ENCODE measurements at regions not wholly inside any gene's neighbourhood (a gene's known extent, or its start where the extent isn't known, plus 50 kb on each side); places are given as distances from the start of the nearest gene placed in this dataset.

- TF ChIP-seq ETS1 (IDR thresholded peaks at IDR 0.05), result no peak
- TF ChIP-seq REST (IDR thresholded peaks at IDR 0.05; ENCODE audit: unreplicated experiment), result no peak
- TF ChIP-seq ZNF114 (CRISPR knock-in tag; IDR thresholded peaks at IDR 0.05), result no peak
These were observed 94.7 kb upstream of the TGFBR2 start (continued) for GRCh38 chr3:30511524-30512251.

GRCh38 chr3:30512576-30512975, 93.8 kb upstream of the TGFBR2 start:
- H3F3A ChIP-seq (replicated peaks; ENCODE audit: low read depth), result no peaks in the 10 kb centered on the region
- no peak overlapping the region for H3K27ac ChIP-seq (ENCODE audit: low read depth)
- no peaks in the 10 kb centered on the region for H3K4me1 ChIP-seq (ENCODE audit: insufficient read depth)
- Mint-ChIP-seq H3K4me3 (no peak overlapping the region), H3K36me3 (ENCODE audit: low read depth) (no peaks in the 10 kb centered on the region), H3K4me1 (no peaks in the 10 kb centered on the region), H3K27me3 (ENCODE audit: insufficient read depth, low read depth, poor library complexity) (peaks cover 2% of the 10 kb centered on the region), H3K9me3 (no peaks in the 10 kb centered on the region), H3K27ac (no peak overlapping the region)
- no peaks in the 10 kb centered on the region for H3K36me3 ChIP-seq (ENCODE audit: insufficient read depth)
- no peaks in the 10 kb centered on the region for H3K79me2 ChIP-seq (replicated peaks; ENCODE audit: insufficient read depth)
- no peaks in the 10 kb centered on the region for H3K27me3 ChIP-seq (ENCODE audit: insufficient read depth)
- peaks cover 8% of the 10 kb centered on the region; the same call in 1 of the 2 replicates for H3K9me2 ChIP-seq (ENCODE audit: insufficient read depth)
- H3K4me2 ChIP-seq, result no peak overlapping the region
- no peak overlapping the region for H2AFZ ChIP-seq
- no peak overlapping the region for H3K4me3 ChIP-seq
- DNase-seq (ENCODE audit: low spot score) (no peak), ATAC-seq (no peak)
- H4K20me1 ChIP-seq (replicated peaks; ENCODE audit: insufficient read depth), result no peaks in the 10 kb centered on the region
- TF ChIP-seq CTCF (conservative IDR thresholded peaks at IDR 0.05; ENCODE audit: low read depth in 2 of 2) (no peak), NANOG (IDR thresholded peaks at IDR 0.05; ENCODE audit: borderline replicate concordance) (no peak), ETS1 (IDR thresholded peaks at IDR 0.05) (no peak), ZNF114 (CRISPR knock-in tag; IDR thresholded peaks at IDR 0.05) (no peak), JUNB (IDR thresholded peaks at IDR 0.05; ENCODE audit: unreplicated experiment) (no peak), EZH2phosphoT487 (IDR thresholded peaks at IDR 0.05; ENCODE audit: unreplicated experiment) (no peak), CREB1 (CRISPR knock-in tag; IDR thresholded peaks at IDR 0.05; ENCODE audit: low read depth) (no peak), EZH2 (IDR thresholded peaks at IDR 0.05; ENCODE audit: low read depth, unreplicated experiment) (no peak), ZNF462 (CRISPR knock-in tag; IDR thresholded peaks at IDR 0.05) (no peak)

All from GM23338 (cell line).